A549 (cell line): ENCODE measurements at regions not wholly inside any gene's neighbourhood (a gene's known extent, or its start where the extent isn't known, plus 50 kb on each side); places are given as distances from the start of the nearest gene placed in this dataset.
"Not testable (repeated sequence)": the region's sequence is repeated elsewhere in the genome, so short reads cannot be mapped to it uniquely, and the experiment has no call there.

Experiments
- ATAC-seq, 2 experiments: fragments of 200-7000 bp in 1 of 2; fragments of >200 bp in 1 of 2; cut with Nextera tagmentation in 1 of 2; cut with Tn5 transposase in 1 of 2; 3 replicates each; pipeline versions ENCODE4 v1.8.0 to v1.9.1; 2018 to 2020; ENCODE audit warnings: mild to moderate bottlenecking in 1 of 2, moderate library complexity in 1 of 2
- CTCF ChIA-PET: fragments of 300-600 bp; sonication (Branson Sonifier 250); formaldehyde crosslinking; extraction: SDS; loops from one replicate; lab custom pipeline; 2021; ENCODE audit warnings: antibody characterized with exemption, inconsistent platforms; lab: Yijun Ruan, JAX
- POLR2A ChIA-PET: fragments of 350-600 bp; formaldehyde crosslinking; extraction: SDS; loops from one replicate; lab custom pipeline; 2021; ENCODE audit warnings: antibody characterized with exemption, inconsistent platforms; lab: Yijun Ruan, JAX
- DNase-seq, 2 experiments: peaks; one replicate each; pipeline versions ENCODE4 v3.0.0 to v3.0.0-alpha.2; 2011 to 2016; ENCODE audit warnings: low read depth in 1 of 2, low spot score in 1 of 2
- FAIRE-seq: peaks from 2 replicates; lab custom pipeline; 2011; peaks lifted over from hg19 to GRCh38; lab: Jason Lieb, UNC
- H3K27ac ChIP-seq, 2 experiments: fragments of >200 bp; sonication (Bioruptor Twin); formaldehyde crosslinking; 3 replicates each; pipeline ENCODE4 v1.5.1; 2016 to 2017
- H3K4me1 ChIP-seq: fragments of >200 bp; sonication (Bioruptor Twin); formaldehyde crosslinking; 3 replicates; pipeline ENCODE4 v1.6.1; 2016
- H3K4me2 ChIP-seq: fragments of >200 bp; sonication (Bioruptor Twin); formaldehyde crosslinking; 3 replicates; pipeline ENCODE4 v1.6.1; 2016
- H3K4me3 ChIP-seq: fragments of >200 bp; sonication (Bioruptor Twin); formaldehyde crosslinking; 3 replicates; pipeline ENCODE4 v1.5.1; 2016
- H3K9me3 ChIP-seq: fragments of >200 bp; sonication (Bioruptor Twin); formaldehyde crosslinking; 3 replicates; pipeline ENCODE4 v1.6.1; 2016
- CBX2 ChIP-seq: fragments of 200-600 bp; sonication (generic); IDR thresholded peaks from 2 replicates; pipeline ENCODE4 v1.6.1; 2016; ENCODE audit warnings: low read depth, mild to moderate bottlenecking, borderline replicate concordance
- CBX8 ChIP-seq: fragments of 200-600 bp; sonication (generic); IDR thresholded peaks from 2 replicates; pipeline ENCODE4 v1.6.1; 2016
- CEBPB ChIP-seq, 2 experiments: fragments of >200 bp in 1 of 2; sonication (Bioruptor Twin) in 1 of 2; formaldehyde crosslinking in 1 of 2; IDR thresholded peaks; 2 replicates each; pipeline ENCODE4 v1.6.1; 2012 to 2016
- EP300 ChIP-seq, 2 experiments: fragments of >200 bp; sonication (Bioruptor Twin); formaldehyde crosslinking; IDR thresholded peaks; 2 replicates in 1 of 2; 3 replicates in 1 of 2; pipeline ENCODE4 v1.6.1; 2016 to 2017
- ESRRA ChIP-seq: fragments of 150-350 bp; IDR thresholded peaks from 2 replicates; pipeline ENCODE4 v1.6.1; 2014; ENCODE audit warnings: mild to moderate bottlenecking, low read length, borderline replicate concordance
- FOSL2 ChIP-seq, 2 experiments: fragments of 450-650 bp in 1 of 2; fragments of >200 bp in 1 of 2; sonication (Bioruptor Twin) in 1 of 2; formaldehyde crosslinking; IDR thresholded peaks; 2 replicates each; pipeline versions ENCODE4 v1.5.0 to v1.6.1; 2016 to 2020; ENCODE audit warnings: mild to moderate bottlenecking in 1 of 2, moderate library complexity in 1 of 2
- FOXS1 ChIP-seq: fragments of 250-450 bp; sonication (Bioruptor Pico); IDR thresholded peaks from 2 replicates; pipeline ENCODE4 v1.5.0; 2020; ENCODE audit warnings: mild to moderate bottlenecking, moderate library complexity
- HDAC2 ChIP-seq: fragments of 200-600 bp; sonication (generic); IDR thresholded peaks from 2 replicates; pipeline ENCODE4 v1.6.1; 2016
- HEYL ChIP-seq: fragments of 250-450 bp; sonication (Bioruptor Pico); IDR thresholded peaks from 2 replicates; pipeline ENCODE4 v1.8.0; 2021; ENCODE audit warnings: mild to moderate bottlenecking, moderate library complexity
- HOXB13 ChIP-seq: fragments of 250-450 bp; sonication (Bioruptor Pico); IDR thresholded peaks from 2 replicates; pipeline ENCODE4 v1.5.0; 2020; ENCODE audit warnings: low read depth, mild to moderate bottlenecking, moderate library complexity
- JUN ChIP-seq, 2 experiments: fragments of >200 bp; sonication (Bioruptor Twin); formaldehyde crosslinking; IDR thresholded peaks; 2 replicates in 1 of 2; 3 replicates in 1 of 2; pipeline ENCODE4 v1.6.1; 2016 to 2017
- KDM5A ChIP-seq: fragments of 200-600 bp; sonication (generic); IDR thresholded peaks from 2 replicates; pipeline ENCODE4 v1.6.1; 2016; ENCODE audit warnings: antibody characterized with exemption, mild to moderate bottlenecking
- NFE2L2 ChIP-seq: fragments of 150-350 bp; conservative IDR thresholded peaks from 2 replicates; pipeline ENCODE4 v1.6.1; 2014; ENCODE audit warnings: low read length
- NR3C1 ChIP-seq: fragments of >200 bp; sonication (Bioruptor Twin); formaldehyde crosslinking; IDR thresholded peaks from 3 replicates; pipeline ENCODE4 v1.6.1; 2017
- POLR2A ChIP-seq: IDR thresholded peaks from 2 replicates; pipeline ENCODE4 v1.6.1; 2012; ENCODE audit warnings: mild to moderate bottlenecking, low read length
- POLR2AphosphoS2 ChIP-seq: conservative IDR thresholded peaks from 2 replicates; pipeline ENCODE4 v1.6.1; 2012; ENCODE audit warnings: low read length, improper control_type of control experiment, inconsistent platforms
- RFX5 ChIP-seq: fragments of 450-650 bp; IDR thresholded peaks from 2 replicates; pipeline ENCODE4 v1.7.1; 2014; ENCODE audit warnings: antibody characterized with exemption, mild to moderate bottlenecking, moderate library complexity
- RNF2 ChIP-seq: fragments of 200-600 bp; sonication (generic); IDR thresholded peaks from 2 replicates; pipeline ENCODE4 v1.6.1; 2016; ENCODE audit warnings: low read depth, mild to moderate bottlenecking, antibody characterized with exemption, moderate library complexity, borderline replicate concordance
- SREBF2 ChIP-seq: fragments of 450-650 bp; IDR thresholded peaks from 2 replicates; pipeline ENCODE4 v1.6.1; 2014; ENCODE audit warnings: mild to moderate bottlenecking, moderate library complexity
- TFCP2L1 ChIP-seq: fragments of 250-450 bp; sonication (Bioruptor Pico); IDR thresholded peaks from 2 replicates; pipeline ENCODE4 v1.5.0; 2021; ENCODE audit warnings: mild to moderate bottlenecking
- ZFP36 ChIP-seq: fragments of 450-650 bp; IDR thresholded peaks from 2 replicates; pipeline ENCODE4 v1.6.1; 2014; ENCODE audit warnings: borderline replicate concordance; ENCODE audit not compliant: partially characterized antibody
- ZNF302 ChIP-seq: fragments of 250-450 bp; sonication (Bioruptor Pico); IDR thresholded peaks from 2 replicates; pipeline ENCODE4 v1.9.0; 2021; ENCODE audit warnings: inconsistent platforms, mild to moderate bottlenecking, moderate library complexity
- WGBS: methylation state at CpG from one replicate; pipeline ENCODE4 v1.1.6; 2017; ENCODE audit errors: missing lambda C conversion rate; 5-methylcytosine and 5-hydroxymethylcytosine counted together
- TF ChIP-seq, protein P1 (sequence below): fragments of >200 bp; sonication (Bioruptor Twin); formaldehyde crosslinking; IDR thresholded peaks from 3 replicates; pipeline ENCODE4 v1.5.1; 2016
- TF ChIP-seq, protein P2 (sequence below): fragments of 200-600 bp; sonication (generic); IDR thresholded peaks from 2 replicates; pipeline ENCODE4 v1.6.1; 2016; ENCODE audit warnings: antibody characterized with exemption, mild to moderate bottlenecking, moderate library complexity
- TF ChIP-seq, protein P3 (sequence below): IDR thresholded peaks from 2 replicates; pipeline ENCODE4 v1.6.1; 2012

DNA sequence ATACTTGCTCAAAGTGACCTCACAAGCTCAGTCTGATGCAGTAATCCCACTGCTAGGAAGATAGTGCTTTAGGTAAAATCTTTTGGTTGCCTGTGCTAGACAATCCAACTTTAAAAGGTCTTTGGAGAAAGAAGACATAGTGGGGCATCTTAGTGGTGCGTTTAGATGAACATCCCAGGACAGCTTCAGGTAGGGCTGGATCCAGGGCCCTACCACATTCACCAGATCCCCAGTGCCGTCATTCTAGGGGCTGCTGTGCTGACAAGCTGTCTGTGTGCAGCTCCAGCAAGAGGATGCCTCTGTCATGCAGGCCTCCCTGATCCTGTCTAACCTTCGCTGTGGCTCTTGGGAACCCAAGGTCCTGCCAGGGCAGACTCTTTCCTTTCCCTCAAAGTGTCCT lies 100.7 kb upstream of the EIF5 start:
- Histone ChIP-seq H3K4me3 (no peak overlapping the region), H3K9me3 (no peaks in the 10 kb centered on the region), H3K4me2 (peak overlapping the region; percentile 71), H3K27ac (peak overlapping the region; percentile 78 to 87; a peak in 5 of 6 replicates), H3K4me1 (peaks cover 22% of the 10 kb centered on the region)
- TF ChIP-seq POLR2AphosphoS2 = no peak
- TF ChIP-seq, protein P1, sequence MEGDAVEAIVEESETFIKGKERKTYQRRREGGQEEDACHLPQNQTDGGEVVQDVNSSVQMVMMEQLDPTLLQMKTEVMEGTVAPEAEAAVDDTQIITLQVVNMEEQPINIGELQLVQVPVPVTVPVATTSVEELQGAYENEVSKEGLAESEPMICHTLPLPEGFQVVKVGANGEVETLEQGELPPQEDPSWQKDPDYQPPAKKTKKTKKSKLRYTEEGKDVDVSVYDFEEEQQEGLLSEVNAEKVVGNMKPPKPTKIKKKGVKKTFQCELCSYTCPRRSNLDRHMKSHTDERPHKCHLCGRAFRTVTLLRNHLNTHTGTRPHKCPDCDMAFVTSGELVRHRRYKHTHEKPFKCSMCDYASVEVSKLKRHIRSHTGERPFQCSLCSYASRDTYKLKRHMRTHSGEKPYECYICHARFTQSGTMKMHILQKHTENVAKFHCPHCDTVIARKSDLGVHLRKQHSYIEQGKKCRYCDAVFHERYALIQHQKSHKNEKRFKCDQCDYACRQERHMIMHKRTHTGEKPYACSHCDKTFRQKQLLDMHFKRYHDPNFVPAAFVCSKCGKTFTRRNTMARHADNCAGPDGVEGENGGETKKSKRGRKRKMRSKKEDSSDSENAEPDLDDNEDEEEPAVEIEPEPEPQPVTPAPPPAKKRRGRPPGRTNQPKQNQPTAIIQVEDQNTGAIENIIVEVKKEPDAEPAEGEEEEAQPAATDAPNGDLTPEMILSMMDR = no peak
- TF ChIP-seq HDAC2 = no peak
- no peak for TF ChIP-seq ZFP36
- TF ChIP-seq CBX2 = no peak
- TF ChIP-seq NFE2L2 = no peak
- TF ChIP-seq POLR2A = no peak
- TF ChIP-seq SREBF2 = no peak
- FAIRE-seq (no peak), DNase-seq (no peak), ATAC-seq (peak in 1 of 2 experiments; percentile 12; a peak in 1 of 6 replicates)
- ChIA-PET CTCF (interaction anchor here (1.2 to 2.2 kb wide), 3 partner anchors 14 to 128 kb away, joined by 3 to 6 read pairs (median 3); no protein-coding TSS in a partner anchor), POLR2A (no interaction called here)
- 94% methylated on average over 3 of the region's 3 CpGs for WGBS

DNA sequence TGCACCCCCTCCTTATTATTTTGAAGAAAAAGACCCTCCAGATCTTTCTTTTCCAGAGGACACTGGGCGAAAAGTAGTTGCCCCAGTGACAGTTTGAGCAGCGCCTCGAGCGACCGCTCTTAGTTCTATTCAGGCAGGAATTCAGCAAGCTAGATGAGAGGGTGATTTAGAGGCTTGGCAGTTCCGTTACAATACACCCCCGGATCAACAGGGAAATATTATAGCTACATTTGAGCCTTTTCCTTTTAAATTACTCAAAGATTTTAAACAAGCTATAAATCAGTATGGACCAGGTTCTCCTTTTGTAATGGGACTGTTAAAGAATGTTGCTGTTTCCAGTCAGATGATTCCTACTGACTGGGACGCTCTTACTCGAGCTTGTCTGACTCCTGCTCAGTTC lies 99.2 kb upstream of the EIF5 start:
- CTCF ChIA-PET = interaction anchor here (1.1 to 2.2 kb wide), 5 partner anchors 8 to 130 kb away, joined by 3 to 8 read pairs (median 5); no protein-coding TSS in a partner anchor
- FAIRE-seq, DNase-seq, POLR2A ChIA-PET, H3K4me3 ChIP-seq, H3K9me3 ChIP-seq, H3K4me2 ChIP-seq, ATAC-seq: not testable (repeated sequence)
- WGBS = 79% methylated on average over 9 of the region's 9 CpGs
- Histone ChIP-seq H3K27ac (peak overlapping the region in 1 of 2 experiments; percentile 30; a peak in 1 of 6 replicates), H3K4me1 (peaks cover 22% of the 10 kb centered on the region)

DNA sequence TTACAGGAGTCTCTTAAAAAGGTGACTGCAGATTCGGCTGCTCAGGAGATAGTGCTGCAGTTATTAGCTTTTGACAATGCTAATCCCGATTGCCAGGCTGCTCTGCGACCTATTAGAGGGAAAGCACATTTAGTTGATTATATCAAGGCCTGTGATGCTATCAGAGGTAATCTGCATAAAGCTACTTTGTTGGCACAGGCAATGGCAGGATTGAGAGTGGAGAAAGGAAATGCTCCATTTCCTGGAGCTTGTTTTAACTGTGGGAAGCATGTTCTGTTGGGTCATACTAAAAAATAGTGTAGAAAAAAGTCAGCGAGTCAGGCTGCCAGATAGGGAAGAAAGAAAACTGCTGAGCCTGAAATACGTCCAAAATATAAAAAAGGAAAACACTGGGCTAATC lies 98.5 kb upstream of the EIF5 start:
- peaks cover 22% of the 10 kb centered on the region for H3K4me1 ChIP-seq
- H3K4me2 ChIP-seq, H3K4me3 ChIP-seq, DNase-seq, FAIRE-seq, ATAC-seq, H3K9me3 ChIP-seq, POLR2A ChIA-PET: not testable (repeated sequence)
- H3K27ac ChIP-seq = peak overlapping the region in 1 of 2 experiments; percentile 30; a peak in 1 of 6 replicates
- CTCF ChIA-PET = interaction anchor here (0.9 to 1.9 kb wide), 4 partner anchors 9 to 57 kb away, joined by 3 to 8 read pairs (median 4); no protein-coding TSS in a partner anchor
- WGBS = 79% methylated on average over 5 of the region's 5 CpGs

DNA sequence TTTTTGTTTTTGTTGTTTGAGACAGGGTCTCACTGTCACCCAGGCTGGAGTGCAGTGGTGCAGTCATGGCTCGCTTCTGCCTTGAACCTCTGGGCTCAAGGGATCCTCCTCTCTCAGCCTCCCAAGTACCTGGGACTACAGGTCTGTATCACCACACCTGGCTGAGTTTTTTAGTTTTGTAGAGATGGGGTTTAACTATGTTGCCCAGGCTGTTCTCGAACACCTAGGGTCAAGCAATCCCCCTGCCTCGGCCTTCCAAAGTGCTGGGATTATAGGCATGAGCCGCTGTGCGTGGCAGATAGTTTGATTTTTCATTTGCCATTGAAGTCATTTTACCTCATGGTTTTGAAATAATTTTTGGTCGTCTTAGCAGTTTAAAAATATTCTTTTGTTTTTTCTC lies 94.3 kb upstream of the EIF5 start:
- ChIA-PET POLR2A (no interaction called here), CTCF (interaction anchor here (1.3 kb wide), 1 partner anchor 11 kb away, joined by 4 read pairs; no protein-coding TSS in a partner anchor)
- Histone ChIP-seq H3K9me3 (peaks cover 4% of the 10 kb centered on the region), H3K4me1 (0 out of 3 replicates have a peak, but pooled peaks cover 4% of the 10 kb centered on the region), H3K4me3 (no peak overlapping the region)
- no peak for FAIRE-seq
- WGBS = 67% methylated on average over 6 of the region's 6 CpGs
- ATAC-seq = no peak
- TF ChIP-seq, protein P2, sequence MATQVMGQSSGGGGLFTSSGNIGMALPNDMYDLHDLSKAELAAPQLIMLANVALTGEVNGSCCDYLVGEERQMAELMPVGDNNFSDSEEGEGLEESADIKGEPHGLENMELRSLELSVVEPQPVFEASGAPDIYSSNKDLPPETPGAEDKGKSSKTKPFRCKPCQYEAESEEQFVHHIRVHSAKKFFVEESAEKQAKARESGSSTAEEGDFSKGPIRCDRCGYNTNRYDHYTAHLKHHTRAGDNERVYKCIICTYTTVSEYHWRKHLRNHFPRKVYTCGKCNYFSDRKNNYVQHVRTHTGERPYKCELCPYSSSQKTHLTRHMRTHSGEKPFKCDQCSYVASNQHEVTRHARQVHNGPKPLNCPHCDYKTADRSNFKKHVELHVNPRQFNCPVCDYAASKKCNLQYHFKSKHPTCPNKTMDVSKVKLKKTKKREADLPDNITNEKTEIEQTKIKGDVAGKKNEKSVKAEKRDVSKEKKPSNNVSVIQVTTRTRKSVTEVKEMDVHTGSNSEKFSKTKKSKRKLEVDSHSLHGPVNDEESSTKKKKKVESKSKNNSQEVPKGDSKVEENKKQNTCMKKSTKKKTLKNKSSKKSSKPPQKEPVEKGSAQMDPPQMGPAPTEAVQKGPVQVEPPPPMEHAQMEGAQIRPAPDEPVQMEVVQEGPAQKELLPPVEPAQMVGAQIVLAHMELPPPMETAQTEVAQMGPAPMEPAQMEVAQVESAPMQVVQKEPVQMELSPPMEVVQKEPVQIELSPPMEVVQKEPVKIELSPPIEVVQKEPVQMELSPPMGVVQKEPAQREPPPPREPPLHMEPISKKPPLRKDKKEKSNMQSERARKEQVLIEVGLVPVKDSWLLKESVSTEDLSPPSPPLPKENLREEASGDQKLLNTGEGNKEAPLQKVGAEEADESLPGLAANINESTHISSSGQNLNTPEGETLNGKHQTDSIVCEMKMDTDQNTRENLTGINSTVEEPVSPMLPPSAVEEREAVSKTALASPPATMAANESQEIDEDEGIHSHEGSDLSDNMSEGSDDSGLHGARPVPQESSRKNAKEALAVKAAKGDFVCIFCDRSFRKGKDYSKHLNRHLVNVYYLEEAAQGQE = no peak
- TF ChIP-seq NR3C1 = no peak
- no peak for TF ChIP-seq CBX8
- no peak for TF ChIP-seq FOXS1 (CRISPR knock-in tag)
- TF ChIP-seq ZNF302 (CRISPR knock-in tag) = no peak
- TF ChIP-seq EP300 (IDR thresholded peaks at IDR 0.05) = no peak
- TF ChIP-seq HDAC2 = no peak
- TF ChIP-seq POLR2A = no peak
- TF ChIP-seq RNF2 = no peak
- TF ChIP-seq ESRRA = no peak
- TF ChIP-seq KDM5A = no peak
- TF ChIP-seq TFCP2L1 (CRISPR knock-in tag) = no peak
- TF ChIP-seq HOXB13 (CRISPR knock-in tag) = no peak
- TF ChIP-seq HEYL = no peak
- TF ChIP-seq, protein P3, sequence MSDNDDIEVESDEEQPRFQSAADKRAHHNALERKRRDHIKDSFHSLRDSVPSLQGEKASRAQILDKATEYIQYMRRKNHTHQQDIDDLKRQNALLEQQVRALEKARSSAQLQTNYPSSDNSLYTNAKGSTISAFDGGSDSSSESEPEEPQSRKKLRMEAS = no peak
- TF ChIP-seq NFE2L2 = no peak
- TF ChIP-seq CEBPB (IDR thresholded peaks at IDR 0.05) = no peak
- no peak for TF ChIP-seq FOSL2 (IDR thresholded peaks at IDR 0.05)
- no peak for TF ChIP-seq FOSL2 (CRISPR knock-in tag; IDR thresholded peaks at IDR 0.05)
- TF ChIP-seq JUN (IDR thresholded peaks at IDR 0.05) = no peak
- no peak for TF ChIP-seq RFX5
- TF ChIP-seq, all 56 proteins: peak for 0
- no peak for DNase-seq
- H3K4me2 ChIP-seq = no peak overlapping the region
- no peak overlapping the region for H3K27ac ChIP-seq
